Mucosa of descending colon (tissue), 3 donors: ENCODE measurements at regions not wholly inside any gene's neighbourhood (a gene's known extent, or its start where the extent isn't known, plus 50 kb on each side); places are given as distances from the start of the nearest gene placed in this dataset.
"Not testable (repeated sequence)": the region's sequence is repeated elsewhere in the genome, so short reads cannot be mapped to it uniquely, and the experiment has no call there.

Experiments
- ATAC-seq: fragments of 200-7000 bp; cut with Tn5 transposase; one replicate; pipeline ENCODE4 v1.9.1; 2020; ENCODE audit warnings: mild to moderate bottlenecking, moderate library complexity
- DNase-seq, 3 donors: peaks; one replicate each; pipeline ENCODE4 v3.0.0-alpha.2; 2020
- H3K36me3 ChIP-seq: fragments of 200-600 bp; one replicate; pipeline ENCODE4 v1.8.0; 2021; ENCODE audit warnings: low read depth, mild to moderate bottlenecking
- H3K4me1 ChIP-seq: fragments of 200-600 bp; one replicate; pipeline ENCODE4 v1.8.0; 2021; ENCODE audit warnings: low read depth, mild to moderate bottlenecking
- H3K4me3 ChIP-seq: fragments of 200-600 bp; one replicate; pipeline ENCODE4 v1.8.0; 2021; ENCODE audit warnings: mild to moderate bottlenecking
- H3K9me3 ChIP-seq: fragments of 200-600 bp; one replicate; pipeline ENCODE4 v1.8.0; 2021; ENCODE audit warnings: mild to moderate bottlenecking
- CTCF ChIP-seq: fragments of 200-600 bp; IDR thresholded peaks from one replicate; pipeline ENCODE4 v1.8.0; 2022; ENCODE audit warnings: antibody characterized with exemption, mild to moderate bottlenecking
- intact Hi-C, 2 donors: fragments of 100-400 bp; cut with DNase I in 1 of 2; cut with micrococcal nuclease in 1 of 2; formaldehyde crosslinking; loops; one replicate each; pipeline versions ENCODE4 v1.11.0 to v1.11.1; 2022; cut with DNase I, micrococcal nuclease
- donor health status: DM: no; HTN: no; CAD: no; lungs with moderate emphysema.
- donor health status: DM: no; HTN: no; CAD: no.
- donor health status: DM: no; HTN: yes; CAD: no.

- Histone ChIP-seq H3K36me3 (no peaks in the 10 kb centered on the region), H3K9me3 (no peaks in the 10 kb centered on the region), H3K4me1 (no peaks in the 10 kb centered on the region), H3K4me3 (no peak overlapping the region)
- intact Hi-C loops: no loop called here
- ATAC-seq (no peak), DNase-seq (no peak)
- no peak for TF ChIP-seq CTCF
Measured at GRCh38 chr1:198948895-198949659, 310.2 kb downstream of the PTPRC start.

- TF ChIP-seq CTCF: no peak
- no peak overlapping the region for H3K4me3 ChIP-seq
- H3K4me1 ChIP-seq: no peaks in the 10 kb centered on the region
- intact Hi-C loops: no loop called here
- no peaks in the 10 kb centered on the region for H3K36me3 ChIP-seq
- no peaks in the 10 kb centered on the region for H3K9me3 ChIP-seq
- ATAC-seq: no peak
- DNase-seq: no peak
Measured at GRCh38 chr1:198950036-198950435, 311.2 kb downstream of the PTPRC start.

GRCh38 chr1:198955085-198955484 lies 316.2 kb downstream of the PTPRC start:
- no peak for TF ChIP-seq CTCF
- H3K4me3 ChIP-seq: no peak overlapping the region
- no peaks in the 10 kb centered on the region for H3K36me3 ChIP-seq
- ATAC-seq: no peak
- DNase-seq: no peak
- H3K4me1 ChIP-seq: no peaks in the 10 kb centered on the region
- intact Hi-C loops: no loop called here
- H3K9me3 ChIP-seq: no peaks in the 10 kb centered on the region

- no peaks in the 10 kb centered on the region for H3K36me3 ChIP-seq
- ATAC-seq: no peak
- intact Hi-C loops: no loop called here
- TF ChIP-seq CTCF: no peak
- DNase-seq: no peak
- H3K9me3 ChIP-seq: no peaks in the 10 kb centered on the region
- H3K4me1 ChIP-seq: no peaks in the 10 kb centered on the region
- H3K4me3 ChIP-seq: no peak overlapping the region
Measured at GRCh38 chr1:198957044-198957443, 318.2 kb downstream of the PTPRC start.

GRCh38 chr1:198959032-198959431 lies 320.2 kb downstream of the PTPRC start:
- ATAC-seq (no peak), DNase-seq (no peak)
- H3K36me3 ChIP-seq: no peaks in the 10 kb centered on the region
- no peak for TF ChIP-seq CTCF
- no peak overlapping the region for H3K4me3 ChIP-seq
- H3K4me1 ChIP-seq: no peaks in the 10 kb centered on the region
- no peaks in the 10 kb centered on the region for H3K9me3 ChIP-seq
- intact Hi-C loops: no loop called here

GRCh38 chr1:198959676-198960075 lies 320.8 kb downstream of the PTPRC start:
- Histone ChIP-seq H3K9me3 (no peaks in the 10 kb centered on the region), H3K36me3 (no peaks in the 10 kb centered on the region), H3K4me3 (no peak overlapping the region), H3K4me1 (no peaks in the 10 kb centered on the region)
- no peak for DNase-seq
- no peak for TF ChIP-seq CTCF
- no peak for ATAC-seq
- intact Hi-C loops: no loop called here

GRCh38 chr1:198963796-198964195 lies 325.0 kb downstream of the PTPRC start:
- DNase-seq, H3K36me3 ChIP-seq, H3K4me1 ChIP-seq, H3K4me3 ChIP-seq, H3K9me3 ChIP-seq, ATAC-seq, intact Hi-C loops: not testable (repeated sequence)
